ENCODE measurements at regions not wholly inside any gene's neighbourhood (a gene's known extent, or its start where the extent isn't known, plus 50 kb on each side); places are given as distances from the start of the nearest gene placed in this dataset.

- no peaks in the 10 kb centered on the region for H3K9me3 ChIP-seq
- H3K27ac ChIP-seq, result no peak overlapping the region
- no peaks in the 10 kb centered on the region for H3K4me1 ChIP-seq (ENCODE audit: control insufficient read depth in 1 of 2, low read depth in 2 of 2)
- ATAC-seq (ENCODE audit: insufficient number of reproducible peaks, low FRiP score, low read depth) (no peak), DNase-seq (ENCODE audit: low spot score) (no peak)
- H3K36me3 ChIP-seq, result no peaks in the 10 kb centered on the region
- no peaks in the 10 kb centered on the region for H3K27me3 ChIP-seq (replicated peaks; ENCODE audit: insufficient read depth)
- H3K4me3 ChIP-seq, result no peak overlapping the region
- no peak for TF ChIP-seq CTCF (IDR thresholded peaks at IDR 0.05)
These were observed 154.3 kb upstream of the SALL1 start for GRCh38 chr16:51305337-51305736.

GRCh38 chr16:51302042-51302441, 151.0 kb upstream of the SALL1 start:
- Histone ChIP-seq H3K9me3 (peaks cover 8% of the 10 kb centered on the region), H3K4me3 (no peak overlapping the region), H3K4me1 (ENCODE audit: control insufficient read depth in 1 of 2, low read depth in 2 of 2) (no peaks in the 10 kb centered on the region), H3K27ac (no peak overlapping the region), H3K27me3 (replicated peaks; ENCODE audit: insufficient read depth) (no peaks in the 10 kb centered on the region), H3K36me3 (no peaks in the 10 kb centered on the region)
- TF ChIP-seq CTCF (IDR thresholded peaks at IDR 0.05), result no peak
- ATAC-seq (ENCODE audit: insufficient number of reproducible peaks, low FRiP score, low read depth) (no peak), DNase-seq (ENCODE audit: low spot score) (no peak)

- TF ChIP-seq CTCF (IDR thresholded peaks at IDR 0.05), result no peak
- Histone ChIP-seq H3K4me3 (no peak overlapping the region), H3K27ac (no peak overlapping the region), H3K36me3 (no peaks in the 10 kb centered on the region), H3K27me3 (replicated peaks; ENCODE audit: insufficient read depth) (no peaks in the 10 kb centered on the region), H3K4me1 (ENCODE audit: control insufficient read depth in 1 of 2, low read depth in 2 of 2) (no peaks in the 10 kb centered on the region), H3K9me3 (peaks cover 8% of the 10 kb centered on the region)
- ATAC-seq (ENCODE audit: insufficient number of reproducible peaks, low FRiP score, low read depth) (no peak), DNase-seq (ENCODE audit: low spot score) (no peak)
These were observed 147.7 kb upstream of the SALL1 start for GRCh38 chr16:51298800-51299199.

- no peaks in the 10 kb centered on the region for H3K27me3 ChIP-seq (replicated peaks; ENCODE audit: insufficient read depth)
- no peak for ATAC-seq (ENCODE audit: insufficient number of reproducible peaks, low FRiP score, low read depth)
- no peak for DNase-seq (ENCODE audit: low spot score)
These were observed 139.6 kb upstream of the SALL1 start for GRCh38 chr16:51290442-51291285.

GRCh38 chr16:51289336-51289735, 138.3 kb upstream of the SALL1 start:
- H3K27me3 ChIP-seq (replicated peaks; ENCODE audit: insufficient read depth), result no peaks in the 10 kb centered on the region
- H3K9me3 ChIP-seq, result no peaks in the 10 kb centered on the region
- no peaks in the 10 kb centered on the region for H3K4me1 ChIP-seq (ENCODE audit: control insufficient read depth in 1 of 2, low read depth in 2 of 2)
- TF ChIP-seq CTCF (IDR thresholded peaks at IDR 0.05), result no peak
- DNase-seq (ENCODE audit: low spot score), result no peak
- no peak for ATAC-seq (ENCODE audit: insufficient number of reproducible peaks, low FRiP score, low read depth)
- no peak overlapping the region for H3K27ac ChIP-seq
- no peaks in the 10 kb centered on the region for H3K36me3 ChIP-seq
- H3K4me3 ChIP-seq, result no peak overlapping the region

More at GRCh38 chr16:51290442-51291285, 139.6 kb upstream of the SALL1 start:
- TF ChIP-seq CTCF (IDR thresholded peaks at IDR 0.05), result no peak
- Histone ChIP-seq H3K4me3 (no peak overlapping the region), H3K27ac (no peak overlapping the region), H3K9me3 (no peaks in the 10 kb centered on the region), H3K4me1 (ENCODE audit: control insufficient read depth in 1 of 2, low read depth in 2 of 2) (no peaks in the 10 kb centered on the region), H3K36me3 (no peaks in the 10 kb centered on the region)

All from thoracic aorta (tissue), 2 donors.